HepG2 (cell line): ENCODE measurements at regions not wholly inside any gene's neighbourhood (a gene's known extent, or its start where the extent isn't known, plus 50 kb on each side); places are given as distances from the start of the nearest gene placed in this dataset.

Source experiments
- E2F1 ChIP-seq: sonication (generic); formaldehyde crosslinking; IDR thresholded peaks from 2 replicates; pipeline ENCODE4 v1.5.0; 2020; ENCODE audit warnings: missing genetic modification reagents
- JUNB ChIP-seq: sonication (generic); formaldehyde crosslinking; IDR thresholded peaks from 2 replicates; pipeline ENCODE4 v1.8.0; 2022; ENCODE audit warnings: missing genetic modification reagents, mild to moderate bottlenecking, borderline replicate concordance
- POLR2G ChIP-seq: fragments of 200-400 bp; formaldehyde crosslinking; IDR thresholded peaks from 2 replicates; pipeline ENCODE4 v1.6.1; 2018; ENCODE audit warnings: mild to moderate bottlenecking, low read depth, low read length, moderate library complexity
- ZNF136 ChIP-seq: sonication (generic); formaldehyde crosslinking; IDR thresholded peaks from 2 replicates; pipeline ENCODE4 v1.8.1; 2022; ENCODE audit warnings: low read depth, mild to moderate bottlenecking, moderate library complexity, missing genetic modification reagents
- ZNF724P ChIP-seq: sonication (generic); formaldehyde crosslinking; IDR thresholded peaks from 2 replicates; pipeline ENCODE4 v1.8.0; 2022; ENCODE audit warnings: missing genetic modification reagents, borderline replicate concordance
- ZZZ3 ChIP-seq: sonication (generic); formaldehyde crosslinking; IDR thresholded peaks from 2 replicates; pipeline ENCODE4 v1.4.0; 2020; ENCODE audit warnings: missing genetic modification reagents, mild to moderate bottlenecking, borderline replicate concordance
- TF ChIP-seq, protein P1 (sequence below): sonication (generic); formaldehyde crosslinking; IDR thresholded peaks from 2 replicates; pipeline ENCODE4 v1.5.0; 2020; ENCODE audit warnings: mild to moderate bottlenecking, missing genetic modification reagents, moderate library complexity
- TF ChIP-seq, protein P2 (sequence below): sonication (generic); formaldehyde crosslinking; IDR thresholded peaks from 2 replicates; pipeline ENCODE4 v1.8.1; 2022; ENCODE audit warnings: mild to moderate bottlenecking, missing genetic modification reagents

DNA sequence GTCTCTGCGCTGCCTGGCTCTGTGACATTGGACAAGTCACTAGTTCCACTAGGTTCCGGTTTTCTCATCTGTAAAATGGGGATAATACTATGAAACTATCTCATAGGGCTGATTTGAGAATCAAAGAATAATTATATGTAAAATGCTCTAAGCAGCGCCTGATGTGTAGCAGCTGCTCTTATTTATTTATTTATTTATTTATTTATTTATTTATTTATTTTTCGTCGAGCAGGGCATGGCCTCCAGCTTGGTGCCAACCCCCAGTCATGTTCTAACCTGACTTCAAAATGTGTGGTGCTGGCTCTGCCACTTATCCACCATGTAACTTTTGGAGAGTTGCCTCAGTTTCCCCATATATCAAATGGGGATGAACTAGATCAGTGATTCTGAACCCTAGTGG is 93.5 kb upstream of the GSC start:
- TF ChIP-seq POLR2G (no peak), ZNF136 (CRISPR knock-in tag) (no peak), ZZZ3 (CRISPR knock-in tag) (no peak), E2F1 (CRISPR knock-in tag) (no peak), JUNB (CRISPR knock-in tag) (no peak), ZNF724P (CRISPR knock-in tag) (no peak)
- TF ChIP-seq, protein P1, sequence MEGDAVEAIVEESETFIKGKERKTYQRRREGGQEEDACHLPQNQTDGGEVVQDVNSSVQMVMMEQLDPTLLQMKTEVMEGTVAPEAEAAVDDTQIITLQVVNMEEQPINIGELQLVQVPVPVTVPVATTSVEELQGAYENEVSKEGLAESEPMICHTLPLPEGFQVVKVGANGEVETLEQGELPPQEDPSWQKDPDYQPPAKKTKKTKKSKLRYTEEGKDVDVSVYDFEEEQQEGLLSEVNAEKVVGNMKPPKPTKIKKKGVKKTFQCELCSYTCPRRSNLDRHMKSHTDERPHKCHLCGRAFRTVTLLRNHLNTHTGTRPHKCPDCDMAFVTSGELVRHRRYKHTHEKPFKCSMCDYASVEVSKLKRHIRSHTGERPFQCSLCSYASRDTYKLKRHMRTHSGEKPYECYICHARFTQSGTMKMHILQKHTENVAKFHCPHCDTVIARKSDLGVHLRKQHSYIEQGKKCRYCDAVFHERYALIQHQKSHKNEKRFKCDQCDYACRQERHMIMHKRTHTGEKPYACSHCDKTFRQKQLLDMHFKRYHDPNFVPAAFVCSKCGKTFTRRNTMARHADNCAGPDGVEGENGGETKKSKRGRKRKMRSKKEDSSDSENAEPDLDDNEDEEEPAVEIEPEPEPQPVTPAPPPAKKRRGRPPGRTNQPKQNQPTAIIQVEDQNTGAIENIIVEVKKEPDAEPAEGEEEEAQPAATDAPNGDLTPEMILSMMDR (CRISPR knock-in tag) = no peak
- TF ChIP-seq, protein P2, sequence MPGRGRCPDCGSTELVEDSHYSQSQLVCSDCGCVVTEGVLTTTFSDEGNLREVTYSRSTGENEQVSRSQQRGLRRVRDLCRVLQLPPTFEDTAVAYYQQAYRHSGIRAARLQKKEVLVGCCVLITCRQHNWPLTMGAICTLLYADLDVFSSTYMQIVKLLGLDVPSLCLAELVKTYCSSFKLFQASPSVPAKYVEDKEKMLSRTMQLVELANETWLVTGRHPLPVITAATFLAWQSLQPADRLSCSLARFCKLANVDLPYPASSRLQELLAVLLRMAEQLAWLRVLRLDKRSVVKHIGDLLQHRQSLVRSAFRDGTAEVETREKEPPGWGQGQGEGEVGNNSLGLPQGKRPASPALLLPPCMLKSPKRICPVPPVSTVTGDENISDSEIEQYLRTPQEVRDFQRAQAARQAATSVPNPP = no peak
